MM.1S (cell line): ENCODE measurements at regions not wholly inside any gene's neighbourhood (a gene's known extent, or its start where the extent isn't known, plus 50 kb on each side); places are given as distances from the start of the nearest gene placed in this dataset.

ENCODE experiments used
- DNase-seq: peaks from one replicate; pipeline ENCODE4 v3.0.0-alpha.2; 2015
- H2AFZ ChIP-seq: fragments of 300-600 bp; sonication (generic); 2 replicates; pipeline ENCODE4 v1.6.0; 2016; ENCODE audit warnings: antibody characterized with exemption, low read length
- H3F3A ChIP-seq: fragments of 300-600 bp; sonication (generic); 2 replicates; pipeline ENCODE4 v1.6.1; 2016; ENCODE audit warnings: mild to moderate bottlenecking, antibody characterized with exemption, low read length, moderate library complexity, mixed read lengths; ENCODE audit not compliant: insufficient read depth
- H3K27ac ChIP-seq: fragments of 300-600 bp; sonication (generic); 2 replicates; pipeline ENCODE4 v1.5.1; 2016; ENCODE audit warnings: mild to moderate bottlenecking, low read length
- H3K27me3 ChIP-seq: fragments of 300-600 bp; sonication (generic); replicated peaks from 2 replicates; pipeline ENCODE4 v1.6.0; 2016; ENCODE audit warnings: low read length; ENCODE audit not compliant: insufficient read depth
- H3K36me3 ChIP-seq: fragments of 300-600 bp; sonication (generic); replicated peaks from 2 replicates; pipeline ENCODE4 v1.6.1; 2016; ENCODE audit warnings: mild to moderate bottlenecking, low read length, mixed read lengths; ENCODE audit not compliant: insufficient read depth
- H3K4me1 ChIP-seq: fragments of 300-600 bp; sonication (generic); 2 replicates; pipeline ENCODE4 v1.6.1; 2016; ENCODE audit warnings: low read length, mixed read lengths
- H3K4me2 ChIP-seq: fragments of 300-600 bp; sonication (generic); 2 replicates; pipeline ENCODE4 v1.6.0; 2016; ENCODE audit warnings: low read depth, low read length
- H3K4me3 ChIP-seq: fragments of 300-600 bp; sonication (generic); 2 replicates; pipeline ENCODE4 v1.5.1; 2016; ENCODE audit warnings: low read length, mixed read lengths
- H3K79me2 ChIP-seq: fragments of 300-600 bp; sonication (generic); 2 replicates; pipeline ENCODE4 v1.6.1; 2016; ENCODE audit warnings: mixed run types, low read length, mixed read lengths
- H3K9ac ChIP-seq: fragments of 300-600 bp; sonication (generic); 2 replicates; pipeline ENCODE4 v1.6.1; 2016; ENCODE audit warnings: low read length, mixed read lengths
- H3K9me2 ChIP-seq: fragments of 300-600 bp; sonication (generic); replicated peaks from 2 replicates; pipeline ENCODE4 v1.6.1; 2016; ENCODE audit warnings: mild to moderate bottlenecking, low read length, mixed read lengths; ENCODE audit not compliant: insufficient read depth
- H3K9me3 ChIP-seq: fragments of 300-600 bp; sonication (generic); replicated peaks from 2 replicates; pipeline ENCODE4 v1.6.1; 2016; ENCODE audit warnings: mild to moderate bottlenecking, low read length, mixed read lengths; ENCODE audit not compliant: insufficient read depth
- H4K20me1 ChIP-seq: fragments of 300-600 bp; sonication (generic); 2 replicates; pipeline ENCODE4 v1.6.1; 2016; ENCODE audit warnings: mild to moderate bottlenecking, low read length, moderate library complexity, mixed read lengths; ENCODE audit not compliant: insufficient read depth
- CTCF ChIP-seq: fragments of 300-600 bp; sonication (generic); IDR thresholded peaks from 2 replicates; pipeline ENCODE4 v1.5.1; 2016; ENCODE audit warnings: antibody characterized with exemption, low read length, mixed read lengths
- EZH2 ChIP-seq: fragments of 300-600 bp; sonication (generic); optimal IDR thresholded peaks from 2 replicates; pipeline ENCODE3; 2017; ENCODE audit warnings: low read depth, mild to moderate bottlenecking, antibody characterized with exemption, low read length, mixed read lengths
- EZH2phosphoT487 ChIP-seq: fragments of 300-600 bp; sonication (generic); IDR thresholded peaks from 2 replicates; pipeline ENCODE4 v1.6.1; 2018; ENCODE audit warnings: antibody characterized with exemption, low read length

DNA sequence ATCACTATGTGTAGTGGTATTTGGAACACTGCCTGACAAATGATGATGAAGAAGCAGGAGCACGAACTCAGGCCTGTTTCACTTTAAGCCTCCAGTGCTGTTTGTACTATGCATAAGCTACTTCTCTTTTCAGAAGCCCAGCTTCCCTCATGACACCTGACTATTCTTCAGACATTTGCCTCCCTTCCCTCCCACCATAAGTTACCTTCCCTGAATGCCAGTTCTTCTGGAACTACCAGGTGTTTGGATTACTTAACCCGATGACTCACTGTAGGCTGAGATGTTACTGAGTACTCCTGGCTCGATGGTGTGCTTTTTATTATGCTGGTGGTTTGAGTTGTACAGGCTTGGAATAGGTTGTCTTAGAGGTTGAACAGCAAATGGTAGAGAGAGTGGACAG is 180.0 kb downstream of the SPATA31D1 start:
- no peak overlapping the region for H3K27ac ChIP-seq

DNA sequence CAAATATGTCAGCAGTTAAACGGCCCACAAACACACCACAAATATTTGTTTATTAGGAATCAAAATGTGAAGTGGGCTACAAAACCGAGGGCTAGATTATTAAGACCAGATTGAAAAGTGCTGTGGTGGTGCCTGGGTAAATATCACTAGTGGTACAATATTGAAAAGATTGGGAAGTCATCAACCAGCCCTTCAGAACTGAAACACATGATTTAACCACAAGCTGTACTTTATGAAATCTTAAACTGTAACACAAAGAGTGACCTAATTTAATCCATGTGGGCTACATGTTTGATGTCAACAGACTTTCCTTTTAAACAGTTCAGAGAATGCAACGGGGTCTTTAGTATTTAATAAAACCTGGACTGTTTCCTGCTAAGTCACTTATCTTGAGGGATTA is 182.3 kb downstream of the SPATA31D1 start:
- no peaks in the 10 kb centered on the region for H3K36me3 ChIP-seq
- no peaks in the 10 kb centered on the region for H3F3A ChIP-seq
- peaks cover 25% of the 10 kb centered on the region for H3K4me1 ChIP-seq
- no peaks in the 10 kb centered on the region for H3K27me3 ChIP-seq
- H3K79me2 ChIP-seq: no peaks in the 10 kb centered on the region
- no peaks in the 10 kb centered on the region for H3K9me3 ChIP-seq
- no peak overlapping the region for H3K9ac ChIP-seq
- H3K4me2 ChIP-seq: peak overlapping the region; percentile 15; the same call in 1 of the 2 replicates
- no peaks in the 10 kb centered on the region for H4K20me1 ChIP-seq
- H3K27ac ChIP-seq: no peak overlapping the region
- H3K9me2 ChIP-seq: no peaks in the 10 kb centered on the region
- H3K4me3 ChIP-seq: no peak overlapping the region
- no peak overlapping the region for H2AFZ ChIP-seq
- DNase-seq: peak; percentile 63
- no peak for TF ChIP-seq CTCF
- TF ChIP-seq EZH2: no peak
- TF ChIP-seq EZH2phosphoT487: no peak

More for the DNA sequence above, 180.0 kb downstream of the SPATA31D1 start:
- H3F3A ChIP-seq: no peaks in the 10 kb centered on the region
- H3K9ac ChIP-seq: no peak overlapping the region
- H3K4me2 ChIP-seq: no peak overlapping the region
- peak overlapping the region; percentile 18; the same call in 1 of the 2 replicates for H2AFZ ChIP-seq
- no peaks in the 10 kb centered on the region for H3K9me2 ChIP-seq
- H3K27me3 ChIP-seq: no peaks in the 10 kb centered on the region
- H3K4me3 ChIP-seq: no peak overlapping the region
- no peaks in the 10 kb centered on the region for H4K20me1 ChIP-seq
- TF ChIP-seq CTCF (no peak), EZH2phosphoT487 (no peak), EZH2 (no peak)
- DNase-seq: no peak
- H3K79me2 ChIP-seq: no peaks in the 10 kb centered on the region
- H3K4me1 ChIP-seq: peaks cover 25% of the 10 kb centered on the region
- no peaks in the 10 kb centered on the region for H3K36me3 ChIP-seq
- no peaks in the 10 kb centered on the region for H3K9me3 ChIP-seq

GRCh38 chr9:82171271-82171670 is 182.7 kb downstream of the SPATA31D1 start:
- Histone ChIP-seq H3K27me3 (no peaks in the 10 kb centered on the region), H3K4me2 (peak overlapping the region; percentile 15; the same call in 1 of the 2 replicates)

More at GRCh38 chr9:82171271-82171670, 182.7 kb downstream of the SPATA31D1 start:
- H3K79me2 ChIP-seq: no peaks in the 10 kb centered on the region
- no peaks in the 10 kb centered on the region for H3K36me3 ChIP-seq
- H3F3A ChIP-seq: no peaks in the 10 kb centered on the region
- H3K9me3 ChIP-seq: no peaks in the 10 kb centered on the region
- TF ChIP-seq CTCF: no peak
- no peak for TF ChIP-seq EZH2phosphoT487
- no peak for TF ChIP-seq EZH2
- H3K27ac ChIP-seq: no peak overlapping the region
- no peaks in the 10 kb centered on the region for H4K20me1 ChIP-seq
- no peak overlapping the region for H2AFZ ChIP-seq
- peaks cover 25% of the 10 kb centered on the region for H3K4me1 ChIP-seq
- DNase-seq: no peak
- no peaks in the 10 kb centered on the region for H3K9me2 ChIP-seq
- H3K4me3 ChIP-seq: no peak overlapping the region
- H3K9ac ChIP-seq: no peak overlapping the region
